SK-N-SH treated with all-trans-retinoic acid at 6 μM for 48 hours (cell line): ENCODE measurements at regions not wholly inside any gene's neighbourhood (a gene's known extent, or its start where the extent isn't known, plus 50 kb on each side); places are given as distances from the start of the nearest gene placed in this dataset.

Experiments used
- ZNF8 ChIP-seq: fragments of 450-650 bp; formaldehyde crosslinking; IDR thresholded peaks from 2 replicates; pipeline ENCODE4 v1.5.0; 2020; ENCODE audit warnings: mild to moderate bottlenecking, moderate library complexity
- TF ChIP-seq, protein P1 (sequence below): fragments of 250-450 bp; sonication (Bioruptor Pico); IDR thresholded peaks from 2 replicates; pipeline ENCODE4 v1.8.0; 2020; ENCODE audit warnings: mild to moderate bottlenecking, moderate library complexity, borderline replicate concordance

DNA sequence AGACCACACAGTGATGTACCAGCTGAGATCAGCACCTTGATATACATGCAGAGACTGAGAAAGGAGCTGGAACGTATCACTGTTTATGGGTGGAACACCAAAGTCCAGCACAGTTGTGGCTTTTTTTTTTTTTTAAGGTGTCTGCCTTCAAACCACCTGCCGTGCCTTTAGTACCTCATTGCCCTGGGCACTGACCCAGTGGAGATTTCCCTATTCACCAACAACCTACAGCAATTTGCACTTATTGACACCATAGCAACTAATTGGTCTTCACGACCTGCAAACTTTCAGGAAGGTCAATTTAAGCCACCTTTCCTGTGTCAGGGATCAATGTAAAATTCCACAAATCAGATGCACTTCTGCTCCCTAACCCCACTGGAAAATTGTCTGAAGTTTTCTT, 181.6 kb upstream of the ADGRL2 start:
- TF ChIP-seq, protein P1, sequence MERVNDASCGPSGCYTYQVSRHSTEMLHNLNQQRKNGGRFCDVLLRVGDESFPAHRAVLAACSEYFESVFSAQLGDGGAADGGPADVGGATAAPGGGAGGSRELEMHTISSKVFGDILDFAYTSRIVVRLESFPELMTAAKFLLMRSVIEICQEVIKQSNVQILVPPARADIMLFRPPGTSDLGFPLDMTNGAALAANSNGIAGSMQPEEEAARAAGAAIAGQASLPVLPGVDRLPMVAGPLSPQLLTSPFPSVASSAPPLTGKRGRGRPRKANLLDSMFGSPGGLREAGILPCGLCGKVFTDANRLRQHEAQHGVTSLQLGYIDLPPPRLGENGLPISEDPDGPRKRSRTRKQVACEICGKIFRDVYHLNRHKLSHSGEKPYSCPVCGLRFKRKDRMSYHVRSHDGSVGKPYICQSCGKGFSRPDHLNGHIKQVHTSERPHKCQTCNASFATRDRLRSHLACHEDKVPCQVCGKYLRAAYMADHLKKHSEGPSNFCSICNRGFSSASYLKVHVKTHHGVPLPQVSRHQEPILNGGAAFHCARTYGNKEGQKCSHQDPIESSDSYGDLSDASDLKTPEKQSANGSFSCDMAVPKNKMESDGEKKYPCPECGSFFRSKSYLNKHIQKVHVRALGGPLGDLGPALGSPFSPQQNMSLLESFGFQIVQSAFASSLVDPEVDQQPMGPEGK (CRISPR knock-in tag) = no peak
- no peak for TF ChIP-seq ZNF8 (CRISPR knock-in tag)
